ENCODE measurements at regions not wholly inside any gene's neighbourhood (a gene's known extent, or its start where the extent isn't known, plus 50 kb on each side); places are given as distances from the start of the nearest gene placed in this dataset.

- no peak overlapping the region for H3K27ac ChIP-seq
- TF ChIP-seq POLR2A (IDR thresholded peaks at IDR 0.05), result no peak
- TF ChIP-seq CTCF (IDR thresholded peaks at IDR 0.05), result no peak
- WGBS, 2 donors, result 73 to 76% methylated on average over 4 of the region's 4 CpGs
- no peak overlapping the region for H3K4me3 ChIP-seq
- no peak for DNase-seq (ENCODE audit: low spot score in 2 of 2)
- H3K4me1 ChIP-seq, result no peaks in the 10 kb centered on the region
- H3K36me3 ChIP-seq, result no peaks in the 10 kb centered on the region
- H3K27me3 ChIP-seq, result no peaks in the 10 kb centered on the region
- no peaks in the 10 kb centered on the region for H3K9me3 ChIP-seq
Measured at GRCh38 chr3:34780973-34781372, 858.4 kb upstream of the ARPP21 start.

- H3K4me1 ChIP-seq, result no peaks in the 10 kb centered on the region
- no peaks in the 10 kb centered on the region for H3K36me3 ChIP-seq
- no peaks in the 10 kb centered on the region for H3K27me3 ChIP-seq
- TF ChIP-seq CTCF (IDR thresholded peaks at IDR 0.05) (no peak), EP300 (IDR thresholded peaks at IDR 0.05) (no peak), POLR2A (IDR thresholded peaks at IDR 0.05) (no peak)
- no peak overlapping the region for H3K4me3 ChIP-seq
- WGBS, 2 donors, result 59 to 62% methylated on average over 2 of the region's 2 CpGs
- DNase-seq (ENCODE audit: low spot score in 2 of 2), result no peak
- no peaks in the 10 kb centered on the region for H3K9me3 ChIP-seq
- no peak overlapping the region for H3K27ac ChIP-seq
Measured at GRCh38 chr3:34782871-34783270, 856.5 kb upstream of the ARPP21 start.

- Histone ChIP-seq H3K4me1 (no peaks in the 10 kb centered on the region), H3K9me3 (no peaks in the 10 kb centered on the region), H3K27ac (no peak overlapping the region), H3K27me3 (no peaks in the 10 kb centered on the region), H3K4me3 (no peak overlapping the region), H3K36me3 (no peaks in the 10 kb centered on the region)
- no peak for DNase-seq (ENCODE audit: low spot score in 2 of 2)
- TF ChIP-seq POLR2A (IDR thresholded peaks at IDR 0.05) (no peak), EP300 (IDR thresholded peaks at IDR 0.05) (no peak), CTCF (IDR thresholded peaks at IDR 0.05) (no peak)
Measured at GRCh38 chr3:34783876-34784275, 855.4 kb upstream of the ARPP21 start.

GRCh38 chr3:34793057-34793456 is 846.3 kb upstream of the ARPP21 start:
- H3K4me1 ChIP-seq, result no peaks in the 10 kb centered on the region
- WGBS, 2 donors, result 70 to 88% methylated on average over 1 of the region's 1 CpG
- DNase-seq (ENCODE audit: low spot score in 2 of 2), result no peak
- no peak overlapping the region for H3K4me3 ChIP-seq
- TF ChIP-seq POLR2A (IDR thresholded peaks at IDR 0.05) (no peak), CTCF (IDR thresholded peaks at IDR 0.05) (no peak)
- H3K9me3 ChIP-seq, result no peaks in the 10 kb centered on the region
- H3K27me3 ChIP-seq, result no peaks in the 10 kb centered on the region
- no peaks in the 10 kb centered on the region for H3K36me3 ChIP-seq
- H3K27ac ChIP-seq, result no peak overlapping the region

GRCh38 chr3:34807611-34808010 is 831.7 kb upstream of the ARPP21 start:
- Histone ChIP-seq H3K4me3 (no peak overlapping the region), H3K4me1 (no peaks in the 10 kb centered on the region), H3K27ac (no peak overlapping the region), H3K9me3 (no peaks in the 10 kb centered on the region), H3K27me3 (no peaks in the 10 kb centered on the region), H3K36me3 (no peaks in the 10 kb centered on the region)
- DNase-seq (ENCODE audit: low spot score in 2 of 2), result no peak
- no peak for TF ChIP-seq POLR2A (IDR thresholded peaks at IDR 0.05)
- TF ChIP-seq CTCF (IDR thresholded peaks at IDR 0.05), result no peak
- TF ChIP-seq EP300 (IDR thresholded peaks at IDR 0.05), result no peak
- WGBS, 2 donors, result 98 to 100% methylated on average over 1 of the region's 1 CpG

Measured in tibial nerve (tissue), 4 donors.